ENCODE measurements at regions not wholly inside any gene's neighbourhood (a gene's known extent, or its start where the extent isn't known, plus 50 kb on each side); places are given as distances from the start of the nearest gene placed in this dataset.
A peak's percentile ranks its signal among the peaks of the same experiment; 100 is the strongest.

DNA sequence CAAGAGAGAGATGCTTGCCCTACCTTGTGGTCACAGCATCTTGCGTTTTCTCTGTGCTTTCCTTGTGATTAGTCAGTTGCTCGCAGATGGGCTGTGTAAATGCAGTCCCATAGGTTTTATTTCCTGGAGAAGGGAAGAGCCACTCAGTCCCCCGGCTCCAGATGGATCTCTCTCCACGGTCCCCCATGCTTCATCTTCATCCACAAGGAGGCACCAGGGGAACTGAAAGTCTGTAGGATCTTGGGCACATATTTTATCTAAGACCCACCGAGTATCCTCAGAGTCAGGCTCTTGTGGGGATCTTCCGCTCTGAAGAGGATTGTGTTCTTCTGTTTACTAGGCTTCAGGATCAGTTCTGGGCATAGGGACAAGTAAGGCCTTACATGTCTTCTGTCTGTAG is 66.8 kb upstream of the E2F8 start:
- Histone ChIP-seq H3K27me3 (replicated peaks) (no peaks in the 10 kb centered on the region), H3K36me3 (replicated peaks) (no peaks in the 10 kb centered on the region), H3K27ac (no peak overlapping the region), H3K4me3 (ENCODE audit: low read depth, low read length) (no peak overlapping the region)
- TF ChIP-seq, protein P1, sequence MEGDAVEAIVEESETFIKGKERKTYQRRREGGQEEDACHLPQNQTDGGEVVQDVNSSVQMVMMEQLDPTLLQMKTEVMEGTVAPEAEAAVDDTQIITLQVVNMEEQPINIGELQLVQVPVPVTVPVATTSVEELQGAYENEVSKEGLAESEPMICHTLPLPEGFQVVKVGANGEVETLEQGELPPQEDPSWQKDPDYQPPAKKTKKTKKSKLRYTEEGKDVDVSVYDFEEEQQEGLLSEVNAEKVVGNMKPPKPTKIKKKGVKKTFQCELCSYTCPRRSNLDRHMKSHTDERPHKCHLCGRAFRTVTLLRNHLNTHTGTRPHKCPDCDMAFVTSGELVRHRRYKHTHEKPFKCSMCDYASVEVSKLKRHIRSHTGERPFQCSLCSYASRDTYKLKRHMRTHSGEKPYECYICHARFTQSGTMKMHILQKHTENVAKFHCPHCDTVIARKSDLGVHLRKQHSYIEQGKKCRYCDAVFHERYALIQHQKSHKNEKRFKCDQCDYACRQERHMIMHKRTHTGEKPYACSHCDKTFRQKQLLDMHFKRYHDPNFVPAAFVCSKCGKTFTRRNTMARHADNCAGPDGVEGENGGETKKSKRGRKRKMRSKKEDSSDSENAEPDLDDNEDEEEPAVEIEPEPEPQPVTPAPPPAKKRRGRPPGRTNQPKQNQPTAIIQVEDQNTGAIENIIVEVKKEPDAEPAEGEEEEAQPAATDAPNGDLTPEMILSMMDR (IDR thresholded peaks at IDR 0.05; ENCODE audit: low read depth, low read length, missing control alignments): peak; percentile 13
- no peak for DNase-seq
- in situ Hi-C loops (cut with HindIII; ENCODE audit: low pct_ligation_motif_present, low sequenced_read_pairs): loop anchor here (25.0 kb wide), 1 partner anchor 205 kb away; no protein-coding TSS in a partner anchor

DNA sequence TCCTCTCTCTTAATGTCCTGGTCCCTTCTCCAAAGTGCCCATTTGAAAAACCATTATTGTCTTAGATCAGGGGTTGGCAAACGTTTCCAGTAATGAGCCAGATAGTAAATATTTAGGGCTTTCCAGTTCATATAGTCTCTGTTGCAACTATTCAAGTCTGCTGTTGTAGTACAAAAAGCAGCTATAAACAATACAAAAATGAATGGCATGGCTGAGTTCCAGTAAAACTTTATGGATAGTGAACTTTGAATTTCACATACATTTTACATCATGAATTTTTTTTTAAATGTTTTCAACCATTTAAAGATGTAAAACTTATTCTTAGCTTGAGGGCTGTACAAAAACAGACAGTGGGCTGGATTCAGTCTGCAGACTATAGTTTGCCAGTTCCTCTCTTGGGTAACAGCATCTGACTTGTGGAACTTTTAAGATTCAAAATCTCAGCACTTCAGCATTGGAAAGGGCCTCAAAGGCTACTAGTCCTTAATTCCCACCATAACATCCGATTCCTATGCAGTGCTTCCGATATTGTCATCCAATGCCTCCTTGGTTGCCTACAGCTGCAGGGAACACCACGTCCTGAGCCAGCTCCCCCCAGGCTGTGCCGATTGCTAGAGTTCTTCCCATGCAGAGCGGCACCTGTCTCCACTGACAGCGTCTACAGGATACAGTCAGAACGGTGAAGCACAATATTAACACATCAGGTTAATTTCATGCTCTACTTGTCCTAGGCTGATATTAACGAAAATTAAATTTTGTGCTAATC is 65.6 kb upstream of the E2F8 start:
- H3K4me3 ChIP-seq (ENCODE audit: low read depth, low read length): no peak overlapping the region
- H3K27ac ChIP-seq: no peak overlapping the region
- no peaks in the 10 kb centered on the region for H3K27me3 ChIP-seq (replicated peaks)
- TF ChIP-seq, protein P1 (IDR thresholded peaks at IDR 0.05; ENCODE audit: low read depth, low read length, missing control alignments): no peak
- in situ Hi-C loops (cut with HindIII; ENCODE audit: low pct_ligation_motif_present, low sequenced_read_pairs): loop anchor here (25.0 kb wide), 1 partner anchor 206 kb away; no protein-coding TSS in a partner anchor
- no peak for DNase-seq
- no peaks in the 10 kb centered on the region for H3K36me3 ChIP-seq (replicated peaks)

DNA sequence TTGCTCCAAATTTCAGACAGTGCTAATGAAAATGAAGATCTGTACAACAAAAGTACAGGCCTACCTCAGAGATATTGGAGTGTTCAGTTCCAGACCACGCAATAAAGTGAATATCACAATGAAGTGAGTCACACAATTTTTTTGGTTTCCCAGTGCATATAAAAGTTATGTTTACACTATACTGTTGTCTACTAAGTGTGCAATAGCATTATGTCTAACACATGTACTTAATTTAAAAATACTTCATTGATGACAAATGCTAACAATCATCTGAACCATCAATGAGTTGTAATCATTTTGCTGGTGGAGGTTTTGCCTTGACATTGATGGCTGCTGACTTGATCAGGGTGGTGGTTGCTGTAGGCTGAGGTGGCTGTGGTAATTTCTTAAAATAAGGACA is 60.6 kb upstream of the E2F8 start:
- H3K4me3 ChIP-seq (ENCODE audit: low read depth, low read length): no peak overlapping the region
- H3K27ac ChIP-seq: no peak overlapping the region
- TF ChIP-seq, protein P1 (IDR thresholded peaks at IDR 0.05; ENCODE audit: low read depth, low read length, missing control alignments): no peak
- no peak for DNase-seq
- H3K36me3 ChIP-seq (replicated peaks): no peaks in the 10 kb centered on the region
- in situ Hi-C loops (cut with HindIII; ENCODE audit: low pct_ligation_motif_present, low sequenced_read_pairs): loop anchor here (25.0 kb wide), 1 partner anchor 211 kb away; no protein-coding TSS in a partner anchor
- H3K27me3 ChIP-seq (replicated peaks): peaks cover 3% of the 10 kb centered on the region

DNA sequence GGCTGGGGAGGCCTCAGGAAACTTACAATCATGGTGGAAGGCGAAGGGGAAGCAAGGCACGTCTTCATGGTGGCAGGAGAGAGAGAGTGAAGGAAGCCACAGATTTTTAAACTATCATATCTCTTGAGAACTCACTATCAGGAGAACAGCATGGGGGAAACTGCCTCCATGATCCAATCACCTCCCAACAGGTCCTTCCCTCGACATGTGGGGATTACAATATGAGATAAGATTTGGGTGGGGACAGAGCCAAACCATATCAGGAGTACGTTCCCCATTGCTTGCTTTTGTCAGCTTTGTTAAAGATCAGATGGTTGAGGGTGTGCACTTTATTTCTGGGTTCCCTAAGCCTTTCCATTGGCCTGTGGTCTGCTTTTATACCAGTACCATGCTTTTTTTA is 53.7 kb upstream of the E2F8 start:
- H3K27ac ChIP-seq: no peak overlapping the region
- TF ChIP-seq, protein P1 (IDR thresholded peaks at IDR 0.05; ENCODE audit: low read depth, low read length, missing control alignments): no peak
- peaks cover 3% of the 10 kb centered on the region for H3K27me3 ChIP-seq (replicated peaks)
- H3K36me3 ChIP-seq (replicated peaks): no peaks in the 10 kb centered on the region
- DNase-seq: no peak
- in situ Hi-C loops (cut with HindIII; ENCODE audit: low pct_ligation_motif_present, low sequenced_read_pairs): no loop called here
- no peak overlapping the region for H3K4me3 ChIP-seq (ENCODE audit: low read depth, low read length)

DNA sequence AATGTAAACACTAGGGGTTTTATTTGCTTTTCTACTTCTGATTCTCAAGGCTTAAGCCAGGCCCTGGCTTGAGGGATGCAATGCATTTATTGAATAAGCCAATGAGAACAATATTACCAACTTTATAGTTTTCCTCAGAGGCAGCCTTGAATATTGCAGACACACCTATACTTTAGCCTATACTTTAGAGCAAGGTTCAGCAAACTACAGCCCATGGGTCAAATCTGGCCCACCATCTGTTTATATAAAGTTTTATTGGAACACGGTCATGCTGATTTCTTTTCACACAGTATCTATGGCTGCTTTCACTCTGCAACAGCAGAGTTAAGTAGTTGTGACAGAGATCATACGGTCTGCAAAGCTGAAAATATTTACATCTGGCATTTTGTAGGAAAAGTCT is 50.3 kb upstream of the E2F8 start:
- Histone ChIP-seq H3K27me3 (replicated peaks) (no peaks in the 10 kb centered on the region), H3K27ac (no peak overlapping the region), H3K36me3 (replicated peaks) (no peaks in the 10 kb centered on the region), H3K4me3 (ENCODE audit: low read depth, low read length) (no peak overlapping the region)
- DNase-seq: no peak
- in situ Hi-C loops (cut with HindIII; ENCODE audit: low pct_ligation_motif_present, low sequenced_read_pairs): no loop called here
- TF ChIP-seq, protein P1 (IDR thresholded peaks at IDR 0.05; ENCODE audit: low read depth, low read length, missing control alignments): no peak

Measured in brain microvascular endothelial cell (primary cell).